Activated CD8-positive, alpha-beta T cell treated with anti-CD3 and anti-CD28 coated beads for 36 hours (primary cell): ENCODE measurements at regions not wholly inside any gene's neighbourhood (a gene's known extent, or its start where the extent isn't known, plus 50 kb on each side); places are given as distances from the start of the nearest gene placed in this dataset.

Source experiments
- ATAC-seq: fragments of 200-7000 bp; cut with Tn5 transposase; one replicate; pipeline ENCODE4 v1.10.0; 2021; ENCODE audit warnings: mild to moderate bottlenecking, moderate library complexity
- CTCF ChIA-PET: fragments of 350-600 bp; sonication (Branson Sonifier 250); formaldehyde crosslinking; loops from one replicate; lab custom pipeline; 2021; ENCODE audit warnings: antibody characterized with exemption; lab: Charles Lee
- POLR2A ChIA-PET: fragments of 350-600 bp; sonication (Branson Sonifier 250); formaldehyde crosslinking; loops from one replicate; lab custom pipeline; 2021; ENCODE audit warnings: antibody characterized with exemption; lab: Charles Lee
- DNase-seq: peaks from one replicate; pipeline ENCODE4 v3.0.0-alpha.2; 2020
- H3K27ac Mint-ChIP-seq: one replicate; pipeline ENCODE4 v1.8.0; 2021; ENCODE audit warnings: mild to moderate bottlenecking, mixed read lengths
- H3K27me3 Mint-ChIP-seq: one replicate; pipeline ENCODE4 v1.8.0; 2021; ENCODE audit warnings: mixed read lengths
- H3K36me3 Mint-ChIP-seq: one replicate; pipeline ENCODE4 v1.8.0; 2021; ENCODE audit warnings: low read depth, mixed read lengths
- H3K4me1 Mint-ChIP-seq: one replicate; pipeline ENCODE4 v1.8.0; 2021; ENCODE audit warnings: low read depth, mixed read lengths
- H3K4me3 Mint-ChIP-seq: one replicate; pipeline ENCODE4 v1.8.0; 2021; ENCODE audit warnings: mild to moderate bottlenecking, moderate library complexity, mixed read lengths
- H3K9me3 Mint-ChIP-seq: one replicate; pipeline ENCODE4 v1.8.0; 2021; ENCODE audit warnings: mixed read lengths
- CTCF ChIP-seq: fragments of 200-600 bp; IDR thresholded peaks from one replicate; pipeline ENCODE4 v1.8.0; 2022; ENCODE audit warnings: antibody characterized with exemption, mild to moderate bottlenecking
- intact Hi-C: fragments of 100-400 bp; cut with micrococcal nuclease; formaldehyde crosslinking; loops from one replicate; pipeline ENCODE4 v1.10.0; 2022

- Mint-ChIP-seq H3K27me3 (peaks cover 5% of the 10 kb centered on the region), H3K9me3 (no peaks in the 10 kb centered on the region), H3K27ac (no peak overlapping the region), H3K36me3 (no peaks in the 10 kb centered on the region), H3K4me1 (peaks cover 11% of the 10 kb centered on the region), H3K4me3 (no peak overlapping the region)
- CTCF ChIA-PET, result no interaction called here
- intact Hi-C loops, result no loop called here
- TF ChIP-seq CTCF, result no peak
- POLR2A ChIA-PET, result no interaction called here
- ATAC-seq (no peak), DNase-seq (no peak)
Measured at GRCh38 chr20:58010186-58010585, 218.3 kb downstream of the ANKRD60 start.

- H3K9me3 Mint-ChIP-seq, result no peaks in the 10 kb centered on the region
- intact Hi-C loops, result no loop called here
- ChIA-PET POLR2A (no interaction called here), CTCF (no interaction called here)
- no peaks in the 10 kb centered on the region for H3K4me1 Mint-ChIP-seq
- no peak overlapping the region for H3K4me3 Mint-ChIP-seq
- TF ChIP-seq CTCF, result no peak
- DNase-seq, result no peak
- peaks cover 5% of the 10 kb centered on the region for H3K27me3 Mint-ChIP-seq
- ATAC-seq, result no peak
- H3K27ac Mint-ChIP-seq, result no peak overlapping the region
- H3K36me3 Mint-ChIP-seq, result no peaks in the 10 kb centered on the region
Measured at GRCh38 chr20:58008866-58009265, 219.6 kb downstream of the ANKRD60 start.

DNA sequence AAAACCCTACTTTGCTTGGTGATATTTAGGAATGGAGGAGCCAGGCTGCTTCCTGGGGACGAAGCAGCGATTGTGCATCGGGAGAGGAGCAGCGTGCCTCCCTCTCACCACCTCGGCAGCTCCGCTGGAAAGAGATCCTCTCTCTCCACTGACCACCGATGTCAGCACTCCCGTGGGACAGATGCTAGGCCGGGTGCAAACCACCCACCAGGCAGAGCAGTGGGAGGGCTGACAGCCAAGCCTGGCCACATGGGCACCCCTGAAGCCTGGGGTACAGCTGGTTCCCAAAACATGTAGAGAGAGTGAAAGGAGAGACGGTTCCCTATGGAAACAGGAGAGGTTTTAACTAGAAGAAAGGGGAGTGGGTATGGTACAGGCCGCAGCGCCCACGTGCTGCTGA lies 220.0 kb downstream of the ANKRD60 start:
- Mint-ChIP-seq H3K36me3 (no peaks in the 10 kb centered on the region), H3K27me3 (peaks cover 5% of the 10 kb centered on the region), H3K4me1 (no peaks in the 10 kb centered on the region), H3K9me3 (no peaks in the 10 kb centered on the region), H3K4me3 (no peak overlapping the region), H3K27ac (no peak overlapping the region)
- ChIA-PET POLR2A (no interaction called here), CTCF (no interaction called here)
- intact Hi-C loops, result no loop called here
- ATAC-seq (no peak), DNase-seq (no peak)
- TF ChIP-seq CTCF, result no peak

DNA sequence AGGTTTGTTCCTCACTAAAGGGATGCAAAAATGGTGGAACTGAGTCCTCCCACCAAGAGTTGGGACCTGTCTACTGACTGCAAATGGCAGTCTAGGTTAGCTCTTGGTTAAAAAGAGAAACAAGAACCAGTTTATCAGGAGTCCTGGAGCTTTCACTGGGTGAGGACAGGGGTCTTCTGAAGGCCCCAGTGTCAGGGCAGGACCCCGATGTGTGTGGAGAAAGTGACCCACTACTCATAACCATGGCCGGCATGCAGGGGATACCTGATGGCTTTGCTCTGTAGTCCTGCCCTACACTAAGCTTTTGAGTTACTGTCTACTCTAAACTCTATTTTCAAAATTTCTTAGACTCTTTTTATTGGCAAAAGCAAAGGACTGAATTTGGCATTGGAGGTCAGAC lies 220.5 kb downstream of the ANKRD60 start:
- Mint-ChIP-seq H3K27ac (no peak overlapping the region), H3K27me3 (peaks cover 2% of the 10 kb centered on the region), H3K4me3 (no peak overlapping the region), H3K4me1 (no peaks in the 10 kb centered on the region), H3K9me3 (no peaks in the 10 kb centered on the region), H3K36me3 (no peaks in the 10 kb centered on the region)
- POLR2A ChIA-PET, result no interaction called here
- intact Hi-C loops, result no loop called here
- ATAC-seq (no peak), DNase-seq (no peak)
- TF ChIP-seq CTCF, result no peak
- CTCF ChIA-PET, result no interaction called here

GRCh38 chr20:58006346-58007316 lies 221.8 kb downstream of the ANKRD60 start:
- H3K36me3 Mint-ChIP-seq, result no peaks in the 10 kb centered on the region
- CTCF ChIA-PET, result no interaction called here
- no peaks in the 10 kb centered on the region for H3K4me1 Mint-ChIP-seq
- ATAC-seq, result no peak
- H3K4me3 Mint-ChIP-seq, result no peak overlapping the region
- peaks cover 4% of the 10 kb centered on the region for H3K27me3 Mint-ChIP-seq
- TF ChIP-seq CTCF, result no peak
- no peak overlapping the region for H3K27ac Mint-ChIP-seq
- no peak for DNase-seq
- intact Hi-C loops, result no loop called here
- POLR2A ChIA-PET, result interaction anchor here (0.7 kb wide), 1 partner anchor 41 kb away, joined by 3 read pairs; no protein-coding TSS in a partner anchor
- no peaks in the 10 kb centered on the region for H3K9me3 Mint-ChIP-seq
